ENCODE measurements at regions not wholly inside any gene's neighbourhood (a gene's known extent, or its start where the extent isn't known, plus 50 kb on each side); places are given as distances from the start of the nearest gene placed in this dataset.

- no peak for TF ChIP-seq CTCF (IDR thresholded peaks at IDR 0.05; ENCODE audit: low read depth, low read length, missing input control)
- TF ChIP-seq JUND (IDR thresholded peaks at IDR 0.05) = no peak
- TF ChIP-seq YY1 (IDR thresholded peaks at IDR 0.05) = no peak
- TF ChIP-seq EGR1 (IDR thresholded peaks at IDR 0.05; ENCODE audit: low read depth in 2 of 2) = no peak
- TF ChIP-seq, protein P1, sequence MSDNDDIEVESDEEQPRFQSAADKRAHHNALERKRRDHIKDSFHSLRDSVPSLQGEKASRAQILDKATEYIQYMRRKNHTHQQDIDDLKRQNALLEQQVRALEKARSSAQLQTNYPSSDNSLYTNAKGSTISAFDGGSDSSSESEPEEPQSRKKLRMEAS (IDR thresholded peaks at IDR 0.05) = no peak
- TF ChIP-seq GABPA (IDR thresholded peaks at IDR 0.05 in 1 of 2, conservative IDR thresholded peaks at IDR 0.05 in 1 of 2) = no peak
- TF ChIP-seq FOXA2 (IDR thresholded peaks at IDR 0.05) = no peak
- TF ChIP-seq, protein P2, sequence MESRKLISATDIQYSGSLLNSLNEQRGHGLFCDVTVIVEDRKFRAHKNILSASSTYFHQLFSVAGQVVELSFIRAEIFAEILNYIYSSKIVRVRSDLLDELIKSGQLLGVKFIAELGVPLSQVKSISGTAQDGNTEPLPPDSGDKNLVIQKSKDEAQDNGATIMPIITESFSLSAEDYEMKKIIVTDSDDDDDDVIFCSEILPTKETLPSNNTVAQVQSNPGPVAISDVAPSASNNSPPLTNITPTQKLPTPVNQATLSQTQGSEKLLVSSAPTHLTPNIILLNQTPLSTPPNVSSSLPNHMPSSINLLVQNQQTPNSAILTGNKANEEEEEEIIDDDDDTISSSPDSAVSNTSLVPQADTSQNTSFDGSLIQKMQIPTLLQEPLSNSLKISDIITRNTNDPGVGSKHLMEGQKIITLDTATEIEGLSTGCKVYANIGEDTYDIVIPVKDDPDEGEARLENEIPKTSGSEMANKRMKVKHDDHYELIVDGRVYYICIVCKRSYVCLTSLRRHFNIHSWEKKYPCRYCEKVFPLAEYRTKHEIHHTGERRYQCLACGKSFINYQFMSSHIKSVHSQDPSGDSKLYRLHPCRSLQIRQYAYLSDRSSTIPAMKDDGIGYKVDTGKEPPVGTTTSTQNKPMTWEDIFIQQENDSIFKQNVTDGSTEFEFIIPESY (IDR thresholded peaks at IDR 0.05) = no peak
- TF ChIP-seq HNF4A (conservative IDR thresholded peaks at IDR 0.05) = no peak
- TF ChIP-seq, protein P3, sequence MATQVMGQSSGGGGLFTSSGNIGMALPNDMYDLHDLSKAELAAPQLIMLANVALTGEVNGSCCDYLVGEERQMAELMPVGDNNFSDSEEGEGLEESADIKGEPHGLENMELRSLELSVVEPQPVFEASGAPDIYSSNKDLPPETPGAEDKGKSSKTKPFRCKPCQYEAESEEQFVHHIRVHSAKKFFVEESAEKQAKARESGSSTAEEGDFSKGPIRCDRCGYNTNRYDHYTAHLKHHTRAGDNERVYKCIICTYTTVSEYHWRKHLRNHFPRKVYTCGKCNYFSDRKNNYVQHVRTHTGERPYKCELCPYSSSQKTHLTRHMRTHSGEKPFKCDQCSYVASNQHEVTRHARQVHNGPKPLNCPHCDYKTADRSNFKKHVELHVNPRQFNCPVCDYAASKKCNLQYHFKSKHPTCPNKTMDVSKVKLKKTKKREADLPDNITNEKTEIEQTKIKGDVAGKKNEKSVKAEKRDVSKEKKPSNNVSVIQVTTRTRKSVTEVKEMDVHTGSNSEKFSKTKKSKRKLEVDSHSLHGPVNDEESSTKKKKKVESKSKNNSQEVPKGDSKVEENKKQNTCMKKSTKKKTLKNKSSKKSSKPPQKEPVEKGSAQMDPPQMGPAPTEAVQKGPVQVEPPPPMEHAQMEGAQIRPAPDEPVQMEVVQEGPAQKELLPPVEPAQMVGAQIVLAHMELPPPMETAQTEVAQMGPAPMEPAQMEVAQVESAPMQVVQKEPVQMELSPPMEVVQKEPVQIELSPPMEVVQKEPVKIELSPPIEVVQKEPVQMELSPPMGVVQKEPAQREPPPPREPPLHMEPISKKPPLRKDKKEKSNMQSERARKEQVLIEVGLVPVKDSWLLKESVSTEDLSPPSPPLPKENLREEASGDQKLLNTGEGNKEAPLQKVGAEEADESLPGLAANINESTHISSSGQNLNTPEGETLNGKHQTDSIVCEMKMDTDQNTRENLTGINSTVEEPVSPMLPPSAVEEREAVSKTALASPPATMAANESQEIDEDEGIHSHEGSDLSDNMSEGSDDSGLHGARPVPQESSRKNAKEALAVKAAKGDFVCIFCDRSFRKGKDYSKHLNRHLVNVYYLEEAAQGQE (IDR thresholded peaks at IDR 0.05) = no peak
- TF ChIP-seq NR2F2 (IDR thresholded peaks at IDR 0.05) = no peak
- TF ChIP-seq SP1 (IDR thresholded peaks at IDR 0.05) = no peak
- TF ChIP-seq TAF1 (conservative IDR thresholded peaks at IDR 0.05) = no peak
- TF ChIP-seq RAD21 (IDR thresholded peaks at IDR 0.05) = no peak
Observed at GRCh38 chr9:115262477-115262876, 144.5 kb upstream of the TNC start.

Measured in liver (tissue), 3 donors.